ENCODE measurements at regions not wholly inside any gene's neighbourhood (a gene's known extent, or its start where the extent isn't known, plus 50 kb on each side); places are given as distances from the start of the nearest gene placed in this dataset.
"Not testable (repeated sequence)": the region's sequence is repeated elsewhere in the genome, so short reads cannot be mapped to it uniquely, and the experiment has no call there.

GRCh38 chr7:65770473-65771225 lies 102.2 kb upstream of the VKORC1L1 start:
- not testable (repeated sequence) for H3K4me1 Mint-ChIP-seq; H3K9me3 Mint-ChIP-seq; H3K36me3 Mint-ChIP-seq (ENCODE audit: low read depth); H3K27me3 Mint-ChIP-seq (ENCODE audit: low read depth)
- peak; percentile 91 for DNase-seq (ENCODE audit: low read depth, low spot score)
- peak overlapping the region; percentile 94 for H3K4me3 Mint-ChIP-seq
- TF ChIP-seq CTCF (conservative IDR thresholded peaks at IDR 0.05), result peak; percentile 29
- peak overlapping the region; percentile 84 for H3K27ac Mint-ChIP-seq (ENCODE audit: unreplicated experiment)

- not testable (repeated sequence) for DNase-seq (ENCODE audit: low read depth, low spot score); H3K27me3 Mint-ChIP-seq (ENCODE audit: low read depth); H3K27ac Mint-ChIP-seq (ENCODE audit: unreplicated experiment); H3K36me3 Mint-ChIP-seq (ENCODE audit: low read depth); H3K4me1 Mint-ChIP-seq; H3K4me3 Mint-ChIP-seq; H3K9me3 Mint-ChIP-seq
These were observed 101.7 kb upstream of the VKORC1L1 start for GRCh38 chr7:65771226-65771569.

- H3K9me3 Mint-ChIP-seq; H3K36me3 Mint-ChIP-seq (ENCODE audit: low read depth); H3K4me3 Mint-ChIP-seq; H3K27ac Mint-ChIP-seq (ENCODE audit: unreplicated experiment); H3K4me1 Mint-ChIP-seq; H3K27me3 Mint-ChIP-seq (ENCODE audit: low read depth); DNase-seq (ENCODE audit: low read depth, low spot score): not testable (repeated sequence)
These were observed 96.2 kb upstream of the VKORC1L1 start for GRCh38 chr7:65776677-65777076.

GRCh38 chr7:65789943-65790342 lies 82.9 kb upstream of the VKORC1L1 start:
- not testable (repeated sequence) for H3K4me3 Mint-ChIP-seq; H3K36me3 Mint-ChIP-seq (ENCODE audit: low read depth); H3K9me3 Mint-ChIP-seq; H3K27me3 Mint-ChIP-seq (ENCODE audit: low read depth); DNase-seq (ENCODE audit: low read depth, low spot score); H3K4me1 Mint-ChIP-seq; H3K27ac Mint-ChIP-seq (ENCODE audit: unreplicated experiment)

GRCh38 chr7:65791788-65792187 lies 81.1 kb upstream of the VKORC1L1 start:
- not testable (repeated sequence) for H3K27ac Mint-ChIP-seq (ENCODE audit: unreplicated experiment); H3K4me1 Mint-ChIP-seq; H3K36me3 Mint-ChIP-seq (ENCODE audit: low read depth); H3K9me3 Mint-ChIP-seq; DNase-seq (ENCODE audit: low read depth, low spot score); H3K27me3 Mint-ChIP-seq (ENCODE audit: low read depth); H3K4me3 Mint-ChIP-seq

GRCh38 chr7:65792726-65793125 lies 80.1 kb upstream of the VKORC1L1 start:
- H3K9me3 Mint-ChIP-seq; DNase-seq (ENCODE audit: low read depth, low spot score); H3K4me1 Mint-ChIP-seq; H3K36me3 Mint-ChIP-seq (ENCODE audit: low read depth); H3K27ac Mint-ChIP-seq (ENCODE audit: unreplicated experiment); H3K4me3 Mint-ChIP-seq; H3K27me3 Mint-ChIP-seq (ENCODE audit: low read depth): not testable (repeated sequence)

GRCh38 chr7:65794671-65795391 lies 78.0 kb upstream of the VKORC1L1 start:
- H3K4me3 Mint-ChIP-seq; H3K27ac Mint-ChIP-seq (ENCODE audit: unreplicated experiment); H3K27me3 Mint-ChIP-seq (ENCODE audit: low read depth); H3K36me3 Mint-ChIP-seq (ENCODE audit: low read depth); H3K4me1 Mint-ChIP-seq; DNase-seq (ENCODE audit: low read depth, low spot score); H3K9me3 Mint-ChIP-seq: not testable (repeated sequence)

- H3K4me3 Mint-ChIP-seq; H3K27me3 Mint-ChIP-seq (ENCODE audit: low read depth); H3K27ac Mint-ChIP-seq (ENCODE audit: unreplicated experiment); H3K36me3 Mint-ChIP-seq (ENCODE audit: low read depth); H3K4me1 Mint-ChIP-seq; DNase-seq (ENCODE audit: low read depth, low spot score); H3K9me3 Mint-ChIP-seq: not testable (repeated sequence)
These were observed 77.5 kb upstream of the VKORC1L1 start for GRCh38 chr7:65795392-65795716.

GRCh38 chr7:65796205-65796604 lies 76.7 kb upstream of the VKORC1L1 start:
- H3K36me3 Mint-ChIP-seq (ENCODE audit: low read depth), result no peaks in the 10 kb centered on the region
- no peaks in the 10 kb centered on the region for H3K9me3 Mint-ChIP-seq
- H3K4me3 Mint-ChIP-seq, result no peak overlapping the region
- H3K27ac Mint-ChIP-seq (ENCODE audit: unreplicated experiment), result no peak overlapping the region
- no peak for TF ChIP-seq CTCF (conservative IDR thresholded peaks at IDR 0.05)
- DNase-seq (ENCODE audit: low read depth, low spot score), result no peak
- no peaks in the 10 kb centered on the region for H3K27me3 Mint-ChIP-seq (ENCODE audit: low read depth)
- H3K4me1 Mint-ChIP-seq, result peaks cover 9% of the 10 kb centered on the region

- not testable (repeated sequence) for H3K9me3 Mint-ChIP-seq; H3K27me3 Mint-ChIP-seq (ENCODE audit: low read depth); H3K27ac Mint-ChIP-seq (ENCODE audit: unreplicated experiment); DNase-seq (ENCODE audit: low read depth, low spot score); H3K36me3 Mint-ChIP-seq (ENCODE audit: low read depth); H3K4me3 Mint-ChIP-seq; H3K4me1 Mint-ChIP-seq
These were observed 75.8 kb upstream of the VKORC1L1 start for GRCh38 chr7:65797086-65797485.

- H3K36me3 Mint-ChIP-seq (ENCODE audit: low read depth); H3K27me3 Mint-ChIP-seq (ENCODE audit: low read depth); H3K4me1 Mint-ChIP-seq; H3K27ac Mint-ChIP-seq (ENCODE audit: unreplicated experiment); H3K4me3 Mint-ChIP-seq; DNase-seq (ENCODE audit: low read depth, low spot score); H3K9me3 Mint-ChIP-seq: not testable (repeated sequence)
These were observed 75.3 kb upstream of the VKORC1L1 start for GRCh38 chr7:65797566-65797965.

Measured in neural crest cell (in vitro differentiated cells).